ENCODE measurements at regions not wholly inside any gene's neighbourhood (a gene's known extent, or its start where the extent isn't known, plus 50 kb on each side); places are given as distances from the start of the nearest gene placed in this dataset.

- ChIA-PET POLR2A (interaction anchor here (0.5 to 0.6 kb wide), 2 partner anchors 12 to 19 kb away, joined by 3 to 4 read pairs; no protein-coding TSS in a partner anchor), CTCF (interaction anchor here (0.6 to 1.5 kb wide), 3 partner anchors 20 to 239 kb away, joined by 3 to 7 read pairs (median 5); no protein-coding TSS in a partner anchor)
- intact Hi-C loops (cut with micrococcal nuclease), result no loop called here
- no peaks in the 10 kb centered on the region for H3K4me1 Mint-ChIP-seq (ENCODE audit: insufficient read depth, unreplicated experiment)
- H3K27ac Mint-ChIP-seq (ENCODE audit: low read depth, unreplicated experiment), result no peak overlapping the region
- no peaks in the 10 kb centered on the region for H3K36me3 Mint-ChIP-seq (ENCODE audit: insufficient read depth, unreplicated experiment)
- no peaks in the 10 kb centered on the region for H3K9me3 Mint-ChIP-seq (ENCODE audit: unreplicated experiment)
- no peak for TF ChIP-seq CTCF (IDR thresholded peaks at IDR 0.05; ENCODE audit: unreplicated experiment)
- no peaks in the 10 kb centered on the region for H3K27me3 Mint-ChIP-seq (ENCODE audit: insufficient read depth, unreplicated experiment)
- no peak for DNase-seq (ENCODE audit: unreplicated experiment)
- no peak overlapping the region for H3K4me3 Mint-ChIP-seq (ENCODE audit: unreplicated experiment)
- BruUV-seq (replicated peaks), result no TSS peak
Observed at GRCh38 chr14:36048667-36049066, 127.9 kb downstream of the PTCSC3 start.

- ChIA-PET POLR2A (no interaction called here), CTCF (interaction anchor here (1.4 kb wide), 1 partner anchor 23 kb away, joined by 5 read pairs; no protein-coding TSS in a partner anchor)
- no peaks in the 10 kb centered on the region for H3K4me1 Mint-ChIP-seq (ENCODE audit: insufficient read depth, unreplicated experiment)
- no peak overlapping the region for H3K27ac Mint-ChIP-seq (ENCODE audit: low read depth, unreplicated experiment)
- no peaks in the 10 kb centered on the region for H3K9me3 Mint-ChIP-seq (ENCODE audit: unreplicated experiment)
- no peaks in the 10 kb centered on the region for H3K27me3 Mint-ChIP-seq (ENCODE audit: insufficient read depth, unreplicated experiment)
- no peak for DNase-seq (ENCODE audit: unreplicated experiment)
- no peak for TF ChIP-seq CTCF (IDR thresholded peaks at IDR 0.05; ENCODE audit: unreplicated experiment)
- intact Hi-C loops (cut with micrococcal nuclease), result no loop called here
- H3K36me3 Mint-ChIP-seq (ENCODE audit: insufficient read depth, unreplicated experiment), result no peaks in the 10 kb centered on the region
- H3K4me3 Mint-ChIP-seq (ENCODE audit: unreplicated experiment), result no peak overlapping the region
- no TSS peak for BruUV-seq (replicated peaks)
Observed at GRCh38 chr14:36047912-36048311, 128.6 kb downstream of the PTCSC3 start.

- CTCF ChIA-PET, result interaction anchor here (1.2 kb wide), 1 partner anchor 34 kb away, joined by 3 read pairs; no protein-coding TSS in a partner anchor
- Mint-ChIP-seq H3K4me1 (ENCODE audit: insufficient read depth, unreplicated experiment) (no peaks in the 10 kb centered on the region), H3K27me3 (ENCODE audit: insufficient read depth, unreplicated experiment) (no peaks in the 10 kb centered on the region), H3K36me3 (ENCODE audit: insufficient read depth, unreplicated experiment) (no peaks in the 10 kb centered on the region), H3K4me3 (ENCODE audit: unreplicated experiment) (no peak overlapping the region), H3K27ac (ENCODE audit: low read depth, unreplicated experiment) (no peak overlapping the region), H3K9me3 (ENCODE audit: unreplicated experiment) (no peaks in the 10 kb centered on the region)
- TF ChIP-seq CTCF (IDR thresholded peaks at IDR 0.05; ENCODE audit: unreplicated experiment), result no peak
- no peak for DNase-seq (ENCODE audit: unreplicated experiment)
- POLR2A ChIA-PET, result interaction anchor here (0.7 to 1.7 kb wide), 2 partner anchors 20 to 509 kb away, joined by 3 to 5 read pairs; no protein-coding TSS in a partner anchor
- intact Hi-C loops (cut with micrococcal nuclease), result no loop called here
- BruUV-seq (replicated peaks), result no TSS peak
Observed at GRCh38 chr14:36035675-36036074, 140.8 kb downstream of the PTCSC3 start.

GRCh38 chr14:36028665-36029064 is 147.9 kb downstream of the PTCSC3 start:
- ChIA-PET CTCF (interaction anchor here (0.6 to 2.4 kb wide), 4 partner anchors 41 to 1777 kb away, joined by 4 to 11 read pairs (median 4); no protein-coding TSS in a partner anchor), POLR2A (no interaction called here)
- no peak for DNase-seq (ENCODE audit: unreplicated experiment)
- no peak for TF ChIP-seq CTCF (IDR thresholded peaks at IDR 0.05; ENCODE audit: unreplicated experiment)
- no peak overlapping the region for H3K27ac Mint-ChIP-seq (ENCODE audit: low read depth, unreplicated experiment)
- H3K36me3 Mint-ChIP-seq (ENCODE audit: insufficient read depth, unreplicated experiment), result no peaks in the 10 kb centered on the region
- intact Hi-C loops (cut with micrococcal nuclease), result no loop called here
- no peaks in the 10 kb centered on the region for H3K27me3 Mint-ChIP-seq (ENCODE audit: insufficient read depth, unreplicated experiment)
- H3K9me3 Mint-ChIP-seq (ENCODE audit: unreplicated experiment), result no peaks in the 10 kb centered on the region
- H3K4me1 Mint-ChIP-seq (ENCODE audit: insufficient read depth, unreplicated experiment), result no peaks in the 10 kb centered on the region
- no peak overlapping the region for H3K4me3 Mint-ChIP-seq (ENCODE audit: unreplicated experiment)
- no TSS peak for BruUV-seq (replicated peaks)

Measured in MCF 10A (cell line).